LNCAP (cell line): ENCODE measurements at regions not wholly inside any gene's neighbourhood (a gene's known extent, or its start where the extent isn't known, plus 50 kb on each side); places are given as distances from the start of the nearest gene placed in this dataset.

ENCODE experiments used
- CTCF ChIP-seq: fragments of 450-650 bp; IDR thresholded peaks from 2 replicates; pipeline ENCODE4 v1.5.1; 2017; ENCODE audit warnings: mild to moderate bottlenecking

GRCh38 chr12:19671695-19672094 is 232.4 kb downstream of the AEBP2 start:
- TF ChIP-seq CTCF, result no peak

DNA sequence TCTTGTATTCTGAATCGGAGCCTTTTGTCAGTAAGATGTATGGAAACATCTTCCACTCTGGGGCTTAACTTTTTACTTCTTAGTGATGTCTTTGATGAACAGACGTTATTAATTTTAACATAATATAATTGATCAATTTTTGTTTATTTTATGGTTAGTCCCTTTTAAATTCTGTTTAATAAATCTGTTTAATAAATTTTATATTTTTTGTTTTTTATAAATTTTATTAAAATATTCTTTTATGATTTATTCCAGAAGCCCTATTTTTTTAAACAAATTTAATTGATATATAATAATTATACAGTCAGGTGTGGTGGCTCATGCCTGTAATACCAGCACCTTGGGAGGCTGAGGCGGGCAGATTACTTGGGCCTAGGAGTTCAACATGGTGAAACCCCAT is 235.1 kb downstream of the AEBP2 start:
- no peak for TF ChIP-seq CTCF

GRCh38 chr12:19675361-19675760 is 236.1 kb downstream of the AEBP2 start:
- no peak for TF ChIP-seq CTCF

- TF ChIP-seq CTCF, result no peak
These were observed 241.7 kb downstream of the AEBP2 start for GRCh38 chr12:19681007-19681406.

- TF ChIP-seq CTCF, result no peak
These were observed 244.1 kb downstream of the AEBP2 start for GRCh38 chr12:19683178-19683927.

DNA sequence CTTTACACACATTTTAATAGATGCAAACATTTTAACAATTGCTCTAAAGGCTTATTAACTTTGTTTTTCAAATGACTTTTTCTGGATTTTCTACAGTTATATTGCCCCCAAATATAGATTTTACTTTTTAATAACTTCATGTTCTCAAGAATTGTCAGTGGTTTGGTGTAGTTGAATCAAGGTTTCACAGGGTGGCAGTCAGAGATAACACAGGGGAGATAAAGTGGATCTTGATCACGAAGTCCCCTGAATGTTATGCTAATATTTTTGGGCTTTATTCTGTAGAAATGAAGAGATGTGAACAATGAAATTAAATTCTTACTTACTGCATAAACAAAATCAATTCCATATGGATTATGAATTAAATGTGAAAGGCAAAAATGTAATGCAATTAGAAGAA is 248.1 kb downstream of the AEBP2 start:
- no peak for TF ChIP-seq CTCF

GRCh38 chr12:19688532-19688931 is 249.2 kb downstream of the AEBP2 start:
- TF ChIP-seq CTCF, result no peak

DNA sequence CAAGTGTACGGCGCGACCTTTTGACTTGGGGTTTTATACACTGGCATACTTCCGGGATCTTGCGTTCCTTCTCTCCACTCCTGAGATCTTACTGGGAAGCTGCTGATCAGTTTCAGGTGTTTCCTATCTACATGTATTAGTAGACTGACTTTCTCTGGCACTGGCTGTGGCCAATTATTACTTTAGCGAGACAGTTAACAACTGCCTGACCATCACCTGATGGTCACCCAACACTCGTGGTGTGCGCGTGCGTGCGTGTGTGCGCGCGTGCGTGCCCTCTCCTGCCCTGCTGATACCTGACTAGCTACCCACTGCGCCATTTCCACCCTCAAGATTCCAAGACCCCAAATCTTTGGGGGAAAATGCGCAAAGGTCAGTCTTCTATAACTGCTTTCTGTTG is 249.9 kb downstream of the AEBP2 start:
- TF ChIP-seq CTCF, result no peak
